PFSK-1 (cell line): ENCODE measurements at regions not wholly inside any gene's neighbourhood (a gene's known extent, or its start where the extent isn't known, plus 50 kb on each side); places are given as distances from the start of the nearest gene placed in this dataset.

ENCODE experiments used
- POLR2AphosphoS5 ChIP-seq: IDR thresholded peaks from 2 replicates; pipeline ENCODE4 v1.6.1; 2012; ENCODE audit warnings: low read depth, mild to moderate bottlenecking, control low read depth, low read length, moderate library complexity
- SIN3A ChIP-seq: IDR thresholded peaks from 2 replicates; pipeline ENCODE4 v1.6.1; 2012; ENCODE audit warnings: mild to moderate bottlenecking, low read length, moderate library complexity, borderline replicate concordance; ENCODE audit not compliant: insufficient read depth
- TAF1 ChIP-seq: IDR thresholded peaks from 2 replicates; pipeline ENCODE4 v1.6.1; 2012; ENCODE audit warnings: low read length, control low read depth, borderline replicate concordance; ENCODE audit not compliant: insufficient read depth

GRCh38 chr13:90008707-90009149 lies 1338.8 kb upstream of the MIR17HG start:
- TF ChIP-seq TAF1 (no peak), POLR2AphosphoS5 (no peak), SIN3A (no peak)
